B cell (primary cell): ENCODE measurements at regions not wholly inside any gene's neighbourhood (a gene's known extent, or its start where the extent isn't known, plus 50 kb on each side); places are given as distances from the start of the nearest gene placed in this dataset.

Source experiments
- ATAC-seq: fragments of 200-7000 bp; cut with Tn5 transposase; one replicate; pipeline ENCODE4 v1.10.0; 2021; ENCODE audit warnings: low read depth, mild to moderate bottlenecking, moderate number of reproducible peaks, moderate library complexity
- CTCF ChIA-PET: fragments of 350-600 bp; sonication (Branson Sonifier 250); formaldehyde crosslinking; loops from one replicate; lab custom pipeline; 2021; ENCODE audit warnings: antibody characterized with exemption, inconsistent platforms; lab: Charles Lee
- POLR2A ChIA-PET: fragments of 350-600 bp; sonication (Branson Sonifier 250); formaldehyde crosslinking; loops from one replicate; lab custom pipeline; 2021; ENCODE audit warnings: antibody characterized with exemption; lab: Charles Lee
- DNase-seq: peaks from one replicate; pipeline ENCODE4 v3.0.0; 2013
- H2AFZ ChIP-seq: 2 replicates; pipeline ENCODE4 v1.6.1; 2012; ENCODE audit warnings: mild to moderate bottlenecking, low read depth, low read length; ENCODE audit not compliant: insufficient read depth, poor library complexity, severe bottlenecking
- H3K27ac ChIP-seq, 2 donors: 1 replicate in 1 of 2; 2 replicates in 1 of 2; pipeline ENCODE4 v1.5.1; 2012 to 2013; ENCODE audit warnings: low read length in 2 of 2, mild to moderate bottlenecking in 2 of 2, moderate library complexity in 1 of 2
- H3K27me3 ChIP-seq, 4 experiments: fragments of 200-600 bp in 1 of 4; sonication (generic) in 1 of 4; replicated peaks in 1 of 4; 1 replicate in 2 of 4; 2 replicates in 2 of 4; pipeline versions ENCODE4 v1.6.1 to v1.7.0; 2013 to 2016; ENCODE audit warnings: low read length in 3 of 4, mild to moderate bottlenecking in 2 of 4, mixed read lengths in 1 of 4, moderate library complexity in 1 of 4; ENCODE audit not compliant: insufficient read depth in 4 of 4, control insufficient read depth in 3 of 4; ENCODE audit errors: control extremely low read depth in 1 of 4
- H3K36me3 ChIP-seq, 2 experiments: replicated peaks in 1 of 2; 1 replicate in 1 of 2; 2 replicates in 1 of 2; pipeline versions ENCODE4 v1.6.1 to v1.7.1; 2013; ENCODE audit warnings: low read length in 1 of 2; ENCODE audit not compliant: insufficient read depth in 2 of 2, control insufficient read depth in 1 of 2; ENCODE audit errors: control extremely low read depth in 1 of 2, extremely low read depth in 1 of 2
- H3K4me1 ChIP-seq, 2 donors: fragments of 200-600 bp in 1 of 2; sonication (generic) in 1 of 2; 1 replicate in 1 of 2; 2 replicates in 1 of 2; pipeline versions ENCODE4 v1.5.1 to v1.6.1; 2013 to 2017; ENCODE audit warnings: low read length in 2 of 2; ENCODE audit not compliant: control insufficient read depth in 2 of 2, insufficient read depth in 2 of 2
- H3K4me2 ChIP-seq: replicated peaks from 2 replicates; pipeline ENCODE3; 2012; ENCODE audit warnings: mild to moderate bottlenecking, low read depth, low read length; ENCODE audit not compliant: poor library complexity, severe bottlenecking
- H3K4me3 ChIP-seq, 5 experiments: fragments of 200-600 bp in 1 of 5; sonication (generic) in 1 of 5; 1 replicate in 3 of 5; 2 replicates in 2 of 5; pipeline versions ENCODE4 v1.5.1 to v1.7.0; 2011 to 2016; ENCODE audit warnings: low read length in 4 of 5, mild to moderate bottlenecking in 4 of 5, low read depth in 2 of 5, control low read depth in 1 of 5, moderate library complexity in 1 of 5; ENCODE audit not compliant: insufficient read depth in 1 of 5; ENCODE audit errors: control extremely low read depth in 1 of 5, extremely low read depth in 1 of 5
- H3K79me2 ChIP-seq: fragments of 200-600 bp; sonication (generic); one replicate; pipeline ENCODE4 v1.6.0; 2016; ENCODE audit warnings: low read length; ENCODE audit not compliant: control insufficient read depth, insufficient read depth
- H3K9ac ChIP-seq: fragments of 200-600 bp; sonication (generic); 2 replicates; pipeline ENCODE4 v1.6.1; 2017; ENCODE audit warnings: mild to moderate bottlenecking, low read length, moderate library complexity
- H3K9me3 ChIP-seq, 3 donors: one replicate each; pipeline versions ENCODE4 v1.6.1 to v1.7.1; 2013; ENCODE audit warnings: low read length in 2 of 3; ENCODE audit not compliant: control insufficient read depth in 2 of 3, insufficient read depth in 1 of 3; ENCODE audit errors: control extremely low read depth in 1 of 3
- H4K20me1 ChIP-seq: 2 replicates; pipeline ENCODE4 v1.6.0; 2012; ENCODE audit warnings: mild to moderate bottlenecking, low read length; ENCODE audit not compliant: insufficient read depth, control insufficient read depth, poor library complexity, severe bottlenecking
- H3K27ac Mint-ChIP-seq: one replicate; pipeline ENCODE4 v1.8.0; 2021; ENCODE audit warnings: mixed read lengths
- H3K27me3 Mint-ChIP-seq: one replicate; pipeline ENCODE4 v1.8.0; 2021; ENCODE audit warnings: mixed read lengths
- H3K4me1 Mint-ChIP-seq: one replicate; pipeline ENCODE4 v1.8.0; 2021; ENCODE audit warnings: mixed read lengths
- H3K4me3 Mint-ChIP-seq: one replicate; pipeline ENCODE4 v1.8.0; 2021; ENCODE audit warnings: mixed read lengths
- H3K9me3 Mint-ChIP-seq: one replicate; pipeline ENCODE4 v1.8.0; 2022; ENCODE audit warnings: mixed read lengths; ENCODE audit not compliant: insufficient read depth
- EZH2 ChIP-seq: IDR thresholded peaks from 2 replicates; pipeline ENCODE4 v1.6.1; 2012; ENCODE audit warnings: borderline replicate concordance, low read depth, mild to moderate bottlenecking, moderate library complexity, low read length; ENCODE audit not compliant: insufficient read depth, poor library complexity, severe bottlenecking
- WGBS: methylation state at CpG from one replicate; pipeline ENCODE4 v1.1.5; 2013; ENCODE audit warnings: missing lambda C conversion rate; ENCODE audit not compliant: insufficient coverage; 5-methylcytosine and 5-hydroxymethylcytosine counted together
- intact Hi-C: fragments of 100-400 bp; cut with micrococcal nuclease; formaldehyde crosslinking; loops from one replicate; pipeline ENCODE4 v1.10.0; 2022
- TF ChIP-seq, protein P1 (sequence below): fragments of 200-600 bp; IDR thresholded peaks from one replicate; pipeline ENCODE4 v1.8.0; 2022; ENCODE audit warnings: antibody characterized with exemption, mild to moderate bottlenecking

DNA sequence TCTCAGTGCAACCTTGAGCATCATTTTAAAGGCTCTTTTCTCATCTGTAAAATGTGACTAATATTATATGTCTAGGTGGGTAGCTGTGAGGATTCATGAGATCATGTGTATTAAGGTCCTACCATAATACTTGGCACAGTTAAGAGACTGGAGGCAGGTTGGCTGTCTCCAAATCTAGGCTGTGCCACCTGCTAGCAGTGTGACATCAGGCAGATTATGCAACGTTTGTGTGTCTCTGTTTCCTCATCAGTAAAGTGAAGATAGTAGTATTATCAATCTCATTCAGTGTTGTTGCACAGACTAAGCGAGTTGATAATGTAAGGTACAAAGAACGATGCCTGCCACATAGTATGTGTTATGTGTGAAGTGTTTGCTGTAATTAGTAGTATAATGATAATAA, 227.4 kb downstream of the SAMD5 start:
- no peaks in the 10 kb centered on the region for H4K20me1 ChIP-seq
- POLR2A ChIA-PET, result no interaction called here
- intact Hi-C loops, result no loop called here
- no peak overlapping the region for H3K4me3 ChIP-seq
- WGBS, result 40% methylated on average over 1 of the region's 3 CpGs
- no peaks in the 10 kb centered on the region for H3K9me3 ChIP-seq
- no peaks in the 10 kb centered on the region for H3K79me2 ChIP-seq
- no peaks in the 10 kb centered on the region for H3K27me3 ChIP-seq
- H3K27me3 Mint-ChIP-seq, result no peaks in the 10 kb centered on the region
- TF ChIP-seq, protein P1, sequence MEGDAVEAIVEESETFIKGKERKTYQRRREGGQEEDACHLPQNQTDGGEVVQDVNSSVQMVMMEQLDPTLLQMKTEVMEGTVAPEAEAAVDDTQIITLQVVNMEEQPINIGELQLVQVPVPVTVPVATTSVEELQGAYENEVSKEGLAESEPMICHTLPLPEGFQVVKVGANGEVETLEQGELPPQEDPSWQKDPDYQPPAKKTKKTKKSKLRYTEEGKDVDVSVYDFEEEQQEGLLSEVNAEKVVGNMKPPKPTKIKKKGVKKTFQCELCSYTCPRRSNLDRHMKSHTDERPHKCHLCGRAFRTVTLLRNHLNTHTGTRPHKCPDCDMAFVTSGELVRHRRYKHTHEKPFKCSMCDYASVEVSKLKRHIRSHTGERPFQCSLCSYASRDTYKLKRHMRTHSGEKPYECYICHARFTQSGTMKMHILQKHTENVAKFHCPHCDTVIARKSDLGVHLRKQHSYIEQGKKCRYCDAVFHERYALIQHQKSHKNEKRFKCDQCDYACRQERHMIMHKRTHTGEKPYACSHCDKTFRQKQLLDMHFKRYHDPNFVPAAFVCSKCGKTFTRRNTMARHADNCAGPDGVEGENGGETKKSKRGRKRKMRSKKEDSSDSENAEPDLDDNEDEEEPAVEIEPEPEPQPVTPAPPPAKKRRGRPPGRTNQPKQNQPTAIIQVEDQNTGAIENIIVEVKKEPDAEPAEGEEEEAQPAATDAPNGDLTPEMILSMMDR, result no peak
- no peak for TF ChIP-seq EZH2
- CTCF ChIA-PET, result no interaction called here
- no peak overlapping the region for H3K4me3 Mint-ChIP-seq
- no peak overlapping the region for H2AFZ ChIP-seq
- no peak overlapping the region for H3K9ac ChIP-seq
- H3K27ac Mint-ChIP-seq, result no peak overlapping the region
- no peaks in the 10 kb centered on the region for H3K4me1 ChIP-seq
- no peaks in the 10 kb centered on the region for H3K36me3 ChIP-seq
- DNase-seq, result no peak
- no peak overlapping the region for H3K4me2 ChIP-seq
- no peak for ATAC-seq
- no peaks in the 10 kb centered on the region for H3K9me3 Mint-ChIP-seq
- no peaks in the 10 kb centered on the region for H3K4me1 Mint-ChIP-seq
- H3K27ac ChIP-seq, result no peak overlapping the region

DNA sequence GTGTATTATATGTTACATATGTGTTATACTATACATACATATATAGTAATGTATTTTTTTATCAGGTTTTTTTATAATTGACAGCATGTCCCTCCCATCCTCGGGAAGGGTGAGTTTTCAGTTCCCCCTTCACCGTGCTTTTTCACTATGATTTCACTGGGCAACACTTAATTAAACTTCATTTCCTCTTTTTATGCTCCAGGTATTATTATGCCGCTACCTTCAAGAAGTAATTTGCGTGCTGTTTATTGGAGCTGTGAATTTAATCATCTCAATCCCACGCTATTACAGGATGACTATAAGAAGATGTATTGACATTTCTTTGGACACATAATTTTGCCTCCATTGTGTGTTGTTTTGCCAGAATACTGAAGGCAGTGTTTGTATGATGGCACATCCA, 228.6 kb downstream of the SAMD5 start:
- H3K4me1 Mint-ChIP-seq, result no peaks in the 10 kb centered on the region
- Histone ChIP-seq H3K27ac (no peak overlapping the region), H3K4me2 (no peak overlapping the region), H3K79me2 (no peaks in the 10 kb centered on the region), H3K4me3 (no peak overlapping the region), H2AFZ (no peak overlapping the region), H3K27me3 (no peaks in the 10 kb centered on the region), H3K4me1 (no peaks in the 10 kb centered on the region), H4K20me1 (no peaks in the 10 kb centered on the region), H3K36me3 (no peaks in the 10 kb centered on the region), H3K9me3 (no peaks in the 10 kb centered on the region), H3K9ac (no peak overlapping the region)
- H3K27ac Mint-ChIP-seq, result no peak overlapping the region
- CTCF ChIA-PET, result no interaction called here
- no peak for TF ChIP-seq EZH2
- TF ChIP-seq, protein P1, result no peak
- no peaks in the 10 kb centered on the region for H3K9me3 Mint-ChIP-seq
- DNase-seq (no peak), ATAC-seq (no peak)
- no CpG with 5 or more reads among the region's 5 CpGs for WGBS
- intact Hi-C loops, result no loop called here
- no peak overlapping the region for H3K4me3 Mint-ChIP-seq
- H3K27me3 Mint-ChIP-seq, result no peaks in the 10 kb centered on the region
- POLR2A ChIA-PET, result no interaction called here
